Vagina (tissue), 2 donors: ENCODE measurements at regions not wholly inside any gene's neighbourhood (a gene's known extent, or its start where the extent isn't known, plus 50 kb on each side); places are given as distances from the start of the nearest gene placed in this dataset.

Experiments
- DNase-seq, 2 donors: peaks; one replicate each; pipeline ENCODE4 v3.0.0-alpha.2; 2017; ENCODE audit errors: extremely low spot score in 2 of 2
- H3K27ac ChIP-seq: fragments of 200-600 bp; sonication (generic); one replicate; pipeline ENCODE4 v1.5.1; 2019
- H3K27me3 ChIP-seq: fragments of 200-600 bp; sonication (generic); one replicate; pipeline ENCODE4 v1.5.1; 2019
- H3K36me3 ChIP-seq, 2 donors: fragments of 200-600 bp; sonication (generic); one replicate each; pipeline ENCODE4 v1.5.1; 2017 to 2019
- H3K4me1 ChIP-seq: fragments of 200-600 bp; sonication (generic); one replicate; pipeline ENCODE4 v1.5.1; 2019
- H3K4me3 ChIP-seq, 2 donors: fragments of 200-600 bp; sonication (generic); 1 replicate in 1 of 2; 2 replicates in 1 of 2; pipeline ENCODE4 v1.5.1; 2016 to 2019
- H3K9me3 ChIP-seq: fragments of 200-600 bp; sonication (generic); one replicate; pipeline ENCODE4 v1.5.1; 2019
- CTCF ChIP-seq, 3 experiments: fragments of 450-650 bp in 2 of 3; fragments of 200-600 bp in 1 of 3; sonication (generic) in 1 of 3; IDR thresholded peaks; one replicate each; pipeline ENCODE4 v1.5.1; 2017 to 2019; ENCODE audit warnings: antibody characterized with exemption in 3 of 3, mild to moderate bottlenecking in 2 of 3, moderate library complexity in 2 of 3
- POLR2A ChIP-seq, 2 donors: fragments of 450-650 bp; IDR thresholded peaks; one replicate each; pipeline ENCODE4 v1.6.1; 2017; ENCODE audit warnings: antibody characterized with exemption in 2 of 2, mild to moderate bottlenecking in 2 of 2, moderate library complexity in 2 of 2
- POLR2AphosphoS5 ChIP-seq, 2 donors: sonication (generic); formaldehyde crosslinking; IDR thresholded peaks; one replicate each; pipeline ENCODE4 v1.9.0; 2017; ENCODE audit warnings: antibody characterized with exemption in 2 of 2, mild to moderate bottlenecking in 2 of 2, low read depth in 1 of 2; ENCODE audit not compliant: insufficient read depth in 1 of 2
- intact Hi-C: fragments of 100-400 bp; cut with DNase I; formaldehyde crosslinking; loops from one replicate; pipeline ENCODE4 v1.15.1; 2023

GRCh38 chr9:105128908-105129600 is 115.4 kb upstream of the SLC44A1 start:
- Histone ChIP-seq H3K27me3 (no peaks in the 10 kb centered on the region), H3K9me3 (no peaks in the 10 kb centered on the region), H3K4me1 (no peaks in the 10 kb centered on the region), H3K4me3 (no peak overlapping the region), H3K36me3 (no peaks in the 10 kb centered on the region), H3K27ac (no peak overlapping the region)
- intact Hi-C loops = no loop called here
- no peak for TF ChIP-seq CTCF (IDR thresholded peaks at IDR 0.05)
- TF ChIP-seq POLR2A (IDR thresholded peaks at IDR 0.05) = no peak
- TF ChIP-seq POLR2AphosphoS5 (IDR thresholded peaks at IDR 0.05; ENCODE audit: insufficient read depth in 1 of 2, low read depth in 1 of 2) = no peak
- DNase-seq = no peak

- no peak for DNase-seq
- Histone ChIP-seq H3K9me3 (no peaks in the 10 kb centered on the region), H3K27ac (no peak overlapping the region), H3K4me1 (no peaks in the 10 kb centered on the region), H3K4me3 (no peak overlapping the region), H3K36me3 (no peaks in the 10 kb centered on the region), H3K27me3 (no peaks in the 10 kb centered on the region)
- TF ChIP-seq POLR2AphosphoS5 (IDR thresholded peaks at IDR 0.05; ENCODE audit: insufficient read depth in 1 of 2, low read depth in 1 of 2) = no peak
- no peak for TF ChIP-seq CTCF (IDR thresholded peaks at IDR 0.05)
- TF ChIP-seq POLR2A (IDR thresholded peaks at IDR 0.05) = no peak
- intact Hi-C loops = no loop called here
These were observed 114.7 kb upstream of the SLC44A1 start for GRCh38 chr9:105129731-105130130.

DNA sequence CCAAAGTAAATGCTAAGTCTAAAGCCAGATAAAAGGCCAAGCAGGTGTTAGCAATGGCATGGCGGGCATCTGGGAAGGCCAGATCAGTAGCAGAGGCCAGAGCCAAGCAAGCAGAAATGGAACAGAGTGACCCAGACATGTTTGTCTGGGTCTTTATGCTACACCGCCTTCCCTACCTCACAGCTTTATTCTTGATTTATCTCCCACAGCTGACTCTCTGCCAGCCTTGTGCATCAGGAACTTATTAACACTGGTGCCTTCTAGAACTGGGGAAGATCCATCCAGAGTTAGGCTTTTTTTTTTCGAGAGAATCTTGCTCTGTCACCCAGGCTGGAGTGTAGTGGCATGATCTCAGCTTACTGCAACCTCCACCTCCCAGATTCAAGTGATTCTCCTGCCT is 112.5 kb upstream of the SLC44A1 start:
- intact Hi-C loops = no loop called here
- DNase-seq = no peak
- no peaks in the 10 kb centered on the region for H3K36me3 ChIP-seq
- TF ChIP-seq CTCF (IDR thresholded peaks at IDR 0.05) = no peak
- TF ChIP-seq POLR2A (IDR thresholded peaks at IDR 0.05) = no peak
- no peak for TF ChIP-seq POLR2AphosphoS5 (IDR thresholded peaks at IDR 0.05; ENCODE audit: insufficient read depth in 1 of 2, low read depth in 1 of 2)
- H3K4me3 ChIP-seq = no peak overlapping the region
- H3K9me3 ChIP-seq = no peaks in the 10 kb centered on the region
- H3K4me1 ChIP-seq = no peaks in the 10 kb centered on the region
- H3K27ac ChIP-seq = no peak overlapping the region
- H3K27me3 ChIP-seq = no peaks in the 10 kb centered on the region

DNA sequence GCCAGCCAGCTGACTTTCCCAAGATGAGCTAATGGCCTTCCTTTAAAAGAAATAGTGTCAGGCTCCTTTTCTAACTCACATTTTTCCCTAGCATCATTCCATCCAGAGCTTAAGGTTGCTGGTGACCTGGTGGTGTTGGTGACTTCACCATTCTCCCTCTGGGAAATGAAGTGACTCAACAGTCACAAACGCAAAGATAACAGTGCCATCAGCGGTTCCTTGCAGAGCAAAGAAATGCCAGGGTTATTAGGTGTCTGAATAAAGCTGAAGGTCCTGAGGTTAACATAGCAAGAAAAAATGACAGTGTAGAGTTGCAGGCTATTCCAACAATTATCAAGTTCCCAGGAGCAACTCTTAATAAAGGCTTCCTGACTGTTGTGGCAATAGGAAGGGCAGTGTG is 111.8 kb upstream of the SLC44A1 start:
- Histone ChIP-seq H3K9me3 (no peaks in the 10 kb centered on the region), H3K36me3 (no peaks in the 10 kb centered on the region), H3K4me1 (no peaks in the 10 kb centered on the region), H3K27ac (no peak overlapping the region), H3K27me3 (no peaks in the 10 kb centered on the region), H3K4me3 (no peak overlapping the region)
- DNase-seq = no peak
- intact Hi-C loops = no loop called here
- TF ChIP-seq POLR2A (IDR thresholded peaks at IDR 0.05) = no peak
- TF ChIP-seq CTCF (IDR thresholded peaks at IDR 0.05) = no peak
- no peak for TF ChIP-seq POLR2AphosphoS5 (IDR thresholded peaks at IDR 0.05; ENCODE audit: insufficient read depth in 1 of 2, low read depth in 1 of 2)

DNA sequence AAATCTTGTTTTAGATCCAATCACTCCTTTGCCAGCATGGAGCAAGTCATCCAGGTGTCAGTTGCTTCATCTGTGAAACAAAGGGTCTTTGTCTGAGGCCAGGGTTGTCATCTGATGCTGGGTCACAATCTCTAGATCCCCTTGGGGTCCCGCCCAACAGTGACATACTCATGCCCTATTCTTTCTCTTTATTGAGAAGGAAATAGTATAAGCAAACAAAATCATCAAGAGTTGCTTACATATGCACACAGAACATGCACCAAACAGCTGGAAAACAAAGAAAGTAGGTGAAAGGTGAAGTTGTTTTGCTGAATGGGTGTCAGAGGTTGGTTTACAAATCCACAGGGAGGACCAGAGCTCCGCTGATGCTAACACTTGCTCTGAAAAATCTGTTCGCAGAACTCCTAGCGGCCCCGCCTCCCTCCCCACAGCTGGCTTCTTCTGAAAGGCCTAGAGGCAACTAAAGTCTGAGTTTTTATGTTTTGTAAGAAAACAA is 106.1 kb upstream of the SLC44A1 start:
- TF ChIP-seq POLR2AphosphoS5 (IDR thresholded peaks at IDR 0.05; ENCODE audit: insufficient read depth in 1 of 2, low read depth in 1 of 2) = no peak
- no peak for TF ChIP-seq CTCF (IDR thresholded peaks at IDR 0.05)
- no peak for TF ChIP-seq POLR2A (IDR thresholded peaks at IDR 0.05)
- DNase-seq = no peak
- H3K27me3 ChIP-seq = no peaks in the 10 kb centered on the region
- H3K9me3 ChIP-seq = no peaks in the 10 kb centered on the region
- no peak overlapping the region for H3K27ac ChIP-seq
- H3K4me1 ChIP-seq = no peaks in the 10 kb centered on the region
- intact Hi-C loops = no loop called here
- no peaks in the 10 kb centered on the region for H3K36me3 ChIP-seq
- H3K4me3 ChIP-seq = no peak overlapping the region
